Stomach (tissue), 4 donors: ENCODE measurements at regions not wholly inside any gene's neighbourhood (a gene's known extent, or its start where the extent isn't known, plus 50 kb on each side); places are given as distances from the start of the nearest gene placed in this dataset.

ENCODE experiments used
- POLR2A ChIP-seq, 4 donors: fragments of 450-650 bp; IDR thresholded peaks; one replicate each; pipeline ENCODE4 v1.6.1; 2016; ENCODE audit warnings: antibody characterized with exemption in 4 of 4, control low read depth in 2 of 4, mild to moderate bottlenecking in 1 of 4, moderate library complexity in 1 of 4
- POLR2AphosphoS5 ChIP-seq, 3 donors: sonication (generic); formaldehyde crosslinking; IDR thresholded peaks; one replicate each; pipeline ENCODE4 v1.6.1; 2016; ENCODE audit warnings: antibody characterized with exemption in 3 of 3
- TF ChIP-seq, protein P1 (sequence below), 7 experiments: fragments of 450-650 bp in 4 of 7; fragments of 200-600 bp in 3 of 7; sonication (generic) in 3 of 7; IDR thresholded peaks; one replicate each; pipeline ENCODE4 v1.5.1; 2016 to 2019; ENCODE audit warnings: antibody characterized with exemption in 7 of 7, control low read depth in 2 of 7, mild to moderate bottlenecking in 1 of 7

DNA sequence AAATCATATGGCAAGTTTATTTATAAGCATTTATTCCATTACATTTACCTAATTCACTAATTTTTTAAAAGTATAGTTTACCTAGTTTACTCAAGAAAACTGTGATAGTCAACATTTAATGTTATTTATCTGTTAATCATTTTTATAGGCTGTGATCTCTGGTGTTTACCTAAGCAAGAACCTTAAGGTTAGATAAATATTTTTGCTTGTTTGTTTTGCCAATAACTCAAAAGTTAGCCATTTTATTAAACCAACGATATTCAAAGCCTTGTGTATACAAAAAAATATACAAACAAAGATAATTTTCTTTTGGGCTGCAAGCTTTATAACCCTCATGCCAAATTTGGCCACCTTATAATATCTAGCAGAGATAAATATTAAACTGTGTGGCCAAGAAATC is 157.3 kb downstream of the SLCO1B3 start:
- TF ChIP-seq POLR2A (IDR thresholded peaks at IDR 0.05) (no peak), POLR2AphosphoS5 (IDR thresholded peaks at IDR 0.05) (no peak)
- TF ChIP-seq, protein P1, sequence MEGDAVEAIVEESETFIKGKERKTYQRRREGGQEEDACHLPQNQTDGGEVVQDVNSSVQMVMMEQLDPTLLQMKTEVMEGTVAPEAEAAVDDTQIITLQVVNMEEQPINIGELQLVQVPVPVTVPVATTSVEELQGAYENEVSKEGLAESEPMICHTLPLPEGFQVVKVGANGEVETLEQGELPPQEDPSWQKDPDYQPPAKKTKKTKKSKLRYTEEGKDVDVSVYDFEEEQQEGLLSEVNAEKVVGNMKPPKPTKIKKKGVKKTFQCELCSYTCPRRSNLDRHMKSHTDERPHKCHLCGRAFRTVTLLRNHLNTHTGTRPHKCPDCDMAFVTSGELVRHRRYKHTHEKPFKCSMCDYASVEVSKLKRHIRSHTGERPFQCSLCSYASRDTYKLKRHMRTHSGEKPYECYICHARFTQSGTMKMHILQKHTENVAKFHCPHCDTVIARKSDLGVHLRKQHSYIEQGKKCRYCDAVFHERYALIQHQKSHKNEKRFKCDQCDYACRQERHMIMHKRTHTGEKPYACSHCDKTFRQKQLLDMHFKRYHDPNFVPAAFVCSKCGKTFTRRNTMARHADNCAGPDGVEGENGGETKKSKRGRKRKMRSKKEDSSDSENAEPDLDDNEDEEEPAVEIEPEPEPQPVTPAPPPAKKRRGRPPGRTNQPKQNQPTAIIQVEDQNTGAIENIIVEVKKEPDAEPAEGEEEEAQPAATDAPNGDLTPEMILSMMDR (IDR thresholded peaks at IDR 0.05): no peak
